IPS DF 19.7 (cell line): ENCODE measurements at regions not wholly inside any gene's neighbourhood (a gene's known extent, or its start where the extent isn't known, plus 50 kb on each side); places are given as distances from the start of the nearest gene placed in this dataset.

ENCODE experiments used
- DNase-seq: peaks from one replicate; pipeline ENCODE4 v3.0.0-alpha.2; 2013; ENCODE audit warnings: low read depth, low spot score

GRCh38 chr18:57202881-57203280 is 56.0 kb downstream of the BOD1L2 start:
- no peak for DNase-seq

- DNase-seq, result no peak
These were observed 58.8 kb downstream of the BOD1L2 start for GRCh38 chr18:57205641-57206040.

- no peak for DNase-seq
These were observed 60.4 kb downstream of the BOD1L2 start for GRCh38 chr18:57207124-57207916.

- no peak for DNase-seq
These were observed 61.2 kb downstream of the BOD1L2 start for GRCh38 chr18:57208047-57208446.

GRCh38 chr18:57209713-57210106 is 62.8 kb downstream of the BOD1L2 start:
- DNase-seq, result no peak

GRCh38 chr18:57210107-57210715 is 63.3 kb downstream of the BOD1L2 start:
- DNase-seq, result peak; percentile 78

- DNase-seq, result no peak
These were observed 64.0 kb downstream of the BOD1L2 start for GRCh38 chr18:57210716-57211411.

GRCh38 chr18:57211412-57211750 is 64.5 kb downstream of the BOD1L2 start:
- no peak for DNase-seq

- no peak for DNase-seq
These were observed 64.9 kb downstream of the BOD1L2 start for GRCh38 chr18:57211776-57212175.

- no peak for DNase-seq
These were observed 65.8 kb downstream of the BOD1L2 start for GRCh38 chr18:57212678-57213077.

GRCh38 chr18:57214976-57215375 is 68.1 kb downstream of the BOD1L2 start:
- DNase-seq, result no peak

GRCh38 chr18:57218281-57218680 is 71.4 kb downstream of the BOD1L2 start:
- DNase-seq, result no peak

- DNase-seq, result no peak
These were observed 73.1 kb downstream of the BOD1L2 start for GRCh38 chr18:57219964-57220363.

- DNase-seq, result no peak
These were observed 73.6 kb downstream of the BOD1L2 start for GRCh38 chr18:57220480-57220879.

GRCh38 chr18:57220930-57221483 is 74.1 kb downstream of the BOD1L2 start:
- DNase-seq, result no peak

GRCh38 chr18:57223144-57223870 is 76.4 kb downstream of the BOD1L2 start:
- no peak for DNase-seq

GRCh38 chr18:57230861-57231585 is 84.1 kb downstream of the BOD1L2 start:
- DNase-seq, result no peak

GRCh38 chr18:57231864-57232263 is 85.0 kb downstream of the BOD1L2 start:
- no peak for DNase-seq

GRCh38 chr18:57234346-57234745 is 87.5 kb downstream of the BOD1L2 start:
- no peak for DNase-seq

GRCh38 chr18:57241869-57242268 is 95.0 kb downstream of the BOD1L2 start:
- DNase-seq, result no peak

GRCh38 chr18:57242285-57242684 is 95.4 kb downstream of the BOD1L2 start:
- DNase-seq, result no peak
